A673 (cell line): ENCODE measurements at regions not wholly inside any gene's neighbourhood (a gene's known extent, or its start where the extent isn't known, plus 50 kb on each side); places are given as distances from the start of the nearest gene placed in this dataset.

Source experiments
- CTCF ChIP-seq: fragments of 300-800, 200-600 bp; sonication (generic); conservative IDR thresholded peaks from 2 replicates; pipeline ENCODE4 v1.5.1; 2017; ENCODE audit warnings: low read depth, mild to moderate bottlenecking, antibody characterized with exemption, low read length, moderate library complexity, mixed read lengths
- EZH2 ChIP-seq: fragments of 200-600 bp; sonication (generic); IDR thresholded peaks from 2 replicates; pipeline ENCODE4 v1.6.1; 2017; ENCODE audit warnings: borderline replicate concordance, low read depth, mild to moderate bottlenecking, mixed read lengths, antibody characterized with exemption, low read length; ENCODE audit not compliant: poor library complexity, severe bottlenecking

- TF ChIP-seq CTCF = no peak
- no peak for TF ChIP-seq EZH2
These were observed 289.5 kb downstream of the XPNPEP1 start for GRCh38 chr10:109633846-109634245.
